ENCODE measurements at regions not wholly inside any gene's neighbourhood (a gene's known extent, or its start where the extent isn't known, plus 50 kb on each side); places are given as distances from the start of the nearest gene placed in this dataset.
"Not testable (repeated sequence)": the region's sequence is repeated elsewhere in the genome, so short reads cannot be mapped to it uniquely, and the experiment has no call there.

GRCh38 chr11:67886207-67886606 lies 117.7 kb downstream of the UNC93B1 start:
- not testable (repeated sequence) for TF ChIP-seq CTCF, POLR2A, POLR2AphosphoS5 (IDR thresholded peaks at IDR 0.05)
